HCT116 (cell line): ENCODE measurements at regions not wholly inside any gene's neighbourhood (a gene's known extent, or its start where the extent isn't known, plus 50 kb on each side); places are given as distances from the start of the nearest gene placed in this dataset.

Experiments
- ATAC-seq: fragments of 200-7000 bp; cut with Tn5 transposase; 2 replicates; pipeline ENCODE4 v1.9.1; 2020; ENCODE audit warnings: mild to moderate bottlenecking, moderate library complexity
- BruUV-seq: library from RNA; stranded (reverse); fragments of 400-500 nt; replicated peaks from 2 replicates; lab custom pipeline; 2021; lab: Mats Ljungman, UMichigan
- CTCF ChIA-PET: fragments of 300-600 bp; sonication (Branson Sonifier 250); formaldehyde crosslinking; loops from one replicate; lab custom pipeline; 2021; ENCODE audit warnings: antibody characterized with exemption; lab: Charles Lee
- POLR2A ChIA-PET: fragments of 300-600, 350-600 bp; sonication (Branson Sonifier 250); formaldehyde crosslinking; loops from one replicate; lab custom pipeline; 2021; ENCODE audit warnings: antibody characterized with exemption; lab: Charles Lee
- RAD21 ChIA-PET, 2 experiments: fragments of 300-600 bp; sonication (Branson Sonifier 250); formaldehyde crosslinking; loops; one replicate each; lab custom pipeline; 2023; ENCODE audit warnings: low total read pairs in 2 of 2; ENCODE audit not compliant: uncharacterized antibody in 2 of 2, unreplicated experiment in 2 of 2, low non-redundant PET in 1 of 2; lab: Charles Lee
- DNase-seq: peaks from one replicate; pipeline ENCODE4 v3.0.0-alpha.2; 2010; ENCODE audit warnings: low read depth, low spot score
- H2AFZ ChIP-seq: fragments of 200-600 bp; shearing (Covaris generic), sonication (generic); 2 replicates; pipeline ENCODE4 v1.6.1; 2017; ENCODE audit warnings: low read depth, mixed run types, mixed read lengths, antibody characterized with exemption, low read length; ENCODE audit not compliant: poor library complexity, severe bottlenecking
- H3K27ac ChIP-seq: 2 replicates; pipeline ENCODE4 v1.5.1; 2012; ENCODE audit warnings: low read depth, low read length
- H3K27me3 ChIP-seq: fragments of 200-600 bp; sonication (generic); 2 replicates; pipeline ENCODE4 v1.6.1; 2016; ENCODE audit warnings: mixed run types, low read length, mixed read lengths; ENCODE audit not compliant: insufficient read depth
- H3K36me3 ChIP-seq, 2 experiments: fragments of 200-500 bp in 1 of 2; fragments of 200-600 bp in 1 of 2; sonication (Bioruptor generic) in 1 of 2; sonication (generic) in 1 of 2; 2 replicates each; pipeline versions ENCODE4 v1.5.1 to v1.6.1; 2014 to 2016; ENCODE audit warnings: low read length in 2 of 2, inconsistent platforms in 1 of 2, mixed read lengths in 1 of 2, mixed run types in 1 of 2; ENCODE audit not compliant: insufficient read depth in 2 of 2, control insufficient read depth in 1 of 2
- H3K4me1 ChIP-seq, 2 experiments: fragments of 200-600 bp in 1 of 2; sonication (generic) in 1 of 2; 2 replicates each; pipeline versions ENCODE4 v1.5.1 to v1.6.1; 2012 to 2017; ENCODE audit warnings: low read length in 2 of 2, inconsistent platforms in 1 of 2, mild to moderate bottlenecking in 1 of 2, mixed read lengths in 1 of 2, mixed run types in 1 of 2, moderate library complexity in 1 of 2; ENCODE audit not compliant: insufficient read depth in 2 of 2, control insufficient read depth in 1 of 2
- H3K4me2 ChIP-seq: fragments of 200-600 bp; sonication (generic); 2 replicates; pipeline ENCODE4 v1.6.1; 2017; ENCODE audit warnings: mixed run types, low read length, mixed read lengths
- H3K4me3 ChIP-seq, 2 experiments: fragments of 200-600 bp in 1 of 2; sonication (generic) in 1 of 2; replicated peaks in 1 of 2; 2 replicates each; pipeline ENCODE4 v1.5.1; 2011 to 2016; ENCODE audit warnings: low read length in 2 of 2, control low read depth in 1 of 2, low read depth in 1 of 2, mild to moderate bottlenecking in 1 of 2, mixed read lengths in 1 of 2, mixed run types in 1 of 2
- H3K79me2 ChIP-seq: fragments of 200-600 bp; sonication (generic); 2 replicates; pipeline ENCODE4 v1.6.1; 2017; ENCODE audit warnings: mild to moderate bottlenecking, mixed run types, low read length, moderate library complexity, mixed read lengths; ENCODE audit not compliant: insufficient read depth
- H3K9ac ChIP-seq: fragments of 200-600 bp; sonication (generic); 2 replicates; pipeline ENCODE4 v1.6.1; 2016; ENCODE audit warnings: low read length, mixed read lengths
- H3K9me2 ChIP-seq: fragments of 200-600 bp; sonication (generic), shearing (Covaris generic); 2 replicates; pipeline ENCODE4 v1.6.1; 2017; ENCODE audit warnings: mixed run types, mild to moderate bottlenecking, moderate library complexity; ENCODE audit not compliant: insufficient read depth
- H3K9me3 ChIP-seq, 2 experiments: fragments of 200-500 bp in 1 of 2; fragments of 200-600 bp in 1 of 2; sonication (Bioruptor generic) in 1 of 2; sonication (generic) in 1 of 2; 2 replicates each; pipeline ENCODE4 v1.6.1; 2014 to 2017; ENCODE audit warnings: low read length in 2 of 2, mixed read lengths in 2 of 2, inconsistent platforms in 1 of 2, low read depth in 1 of 2, mild to moderate bottlenecking in 1 of 2, mixed run types in 1 of 2, moderate library complexity in 1 of 2; ENCODE audit not compliant: control insufficient read depth in 1 of 2, insufficient read depth in 1 of 2
- H4K20me1 ChIP-seq: fragments of 200-600 bp; sonication (generic), shearing (Covaris generic); 2 replicates; pipeline ENCODE4 v1.6.1; 2017; ENCODE audit warnings: mixed run types, mild to moderate bottlenecking, moderate library complexity; ENCODE audit not compliant: insufficient read depth
- CBX3 ChIP-seq: IDR thresholded peaks from 2 replicates; pipeline ENCODE4 v1.6.1; 2012; ENCODE audit warnings: low read depth
- CEBPB ChIP-seq: IDR thresholded peaks from 2 replicates; pipeline ENCODE4 v1.6.1; 2012; ENCODE audit warnings: low read depth
- CTCF ChIP-seq, 3 experiments: fragments of 200-600 bp in 1 of 3; sonication (generic) in 1 of 3; IDR thresholded peaks in 2 of 3; conservative IDR thresholded peaks in 1 of 3; 2 replicates each; pipeline ENCODE4 v1.5.1; 2012 to 2017; ENCODE audit warnings: low read depth in 2 of 3, low read length in 2 of 3, antibody characterized with exemption in 1 of 3, borderline replicate concordance in 1 of 3, control low read depth in 1 of 3, mild to moderate bottlenecking in 1 of 3, mixed read lengths in 1 of 3, mixed run types in 1 of 3, moderate library complexity in 1 of 3; ENCODE audit not compliant: insufficient read depth in 1 of 3
- EGR1 ChIP-seq: IDR thresholded peaks from 2 replicates; pipeline ENCODE4 v1.6.1; 2012; ENCODE audit warnings: low read depth
- EZH2 ChIP-seq: fragments of 200-600 bp; sonication (generic); IDR thresholded peaks from 2 replicates; pipeline ENCODE4 v1.6.1; 2017; ENCODE audit warnings: antibody characterized with exemption, mixed run types
- EZH2phosphoT487 ChIP-seq: fragments of 200-600 bp; IDR thresholded peaks from 2 replicates; pipeline ENCODE4 v1.6.1; 2018; ENCODE audit warnings: antibody characterized with exemption, borderline replicate concordance
- POLR2A ChIP-seq: IDR thresholded peaks from 2 replicates; pipeline ENCODE4 v1.7.0; 2011; ENCODE audit warnings: borderline replicate concordance; ENCODE audit not compliant: insufficient read depth, insufficient read length; ENCODE audit errors: extremely low read depth
- RAD21 ChIP-seq: IDR thresholded peaks from 2 replicates; pipeline ENCODE4 v1.6.1; 2012; ENCODE audit warnings: low read depth, mild to moderate bottlenecking
- SIN3A ChIP-seq: IDR thresholded peaks from 2 replicates; pipeline ENCODE4 v1.6.1; 2012; ENCODE audit warnings: low read depth
- TCF7L2 ChIP-seq: IDR thresholded peaks from 2 replicates; pipeline ENCODE4 v1.7.0; 2011; ENCODE audit warnings: borderline replicate concordance, inconsistent platforms; ENCODE audit not compliant: insufficient read depth, insufficient read length; ENCODE audit errors: extremely low read depth
- YY1 ChIP-seq: IDR thresholded peaks from 2 replicates; pipeline ENCODE4 v1.6.1; 2011; ENCODE audit warnings: low read length, low read depth, moderate library complexity, mild to moderate bottlenecking; ENCODE audit not compliant: insufficient replicate concordance; ENCODE audit errors: extremely low read depth
- ZFX ChIP-seq: fragments of 450-650 bp; IDR thresholded peaks from 2 replicates; pipeline ENCODE4 v1.6.1; 2017
- ZNF274 ChIP-seq: fragments of 200-500 bp; sonication (Bioruptor generic); IDR thresholded peaks from 2 replicates; pipeline ENCODE4 v1.6.1; 2014; ENCODE audit warnings: mild to moderate bottlenecking, low read depth, low read length, inconsistent platforms
- intact Hi-C: fragments of 100-400 bp; cut with micrococcal nuclease; formaldehyde crosslinking; loops from 2 replicates; pipeline ENCODE4 v1.10.0; 2022
- TF ChIP-seq, protein P1 (sequence below): IDR thresholded peaks from 2 replicates; pipeline ENCODE4 v1.6.1; 2011; ENCODE audit warnings: mild to moderate bottlenecking, low read length, moderate library complexity; ENCODE audit not compliant: insufficient replicate concordance; ENCODE audit errors: extremely low read depth
- TF ChIP-seq, protein P2 (sequence below): IDR thresholded peaks from 2 replicates; pipeline ENCODE4 v1.6.1; 2012

DNA sequence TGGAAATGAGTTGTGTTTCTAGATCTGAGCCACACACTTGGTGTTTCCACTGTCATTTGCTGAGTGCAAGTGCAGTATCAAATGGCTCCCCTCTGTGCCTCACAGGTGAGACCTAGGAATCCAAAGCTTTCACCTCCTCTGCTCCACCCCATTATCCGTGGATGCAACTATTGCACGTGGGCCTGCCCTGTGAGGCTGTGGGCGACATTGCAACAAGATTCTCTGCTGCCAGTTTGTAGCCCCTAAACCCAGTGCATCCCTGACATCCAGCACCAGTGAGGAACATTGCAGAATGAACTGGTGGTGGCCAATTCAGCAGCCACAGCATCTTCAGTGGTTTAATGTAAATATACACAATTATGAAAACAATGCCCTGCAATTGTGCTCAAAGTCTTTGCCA is 115.0 kb upstream of the FOXA2 start:
- CTCF ChIA-PET, result interaction anchor here (1.9 kb wide), 1 partner anchor 7 kb away, joined by 7 read pairs; no protein-coding TSS in a partner anchor
- no peak overlapping the region for H3K4me2 ChIP-seq
- peaks cover 10% of the 10 kb centered on the region; the same call in 1 of the 2 replicates for H3K27me3 ChIP-seq
- TF ChIP-seq POLR2A (no peak), EGR1 (no peak), RAD21 (no peak), CTCF (IDR thresholded peaks at IDR 0.05 in 2 of 3, conservative IDR thresholded peaks at IDR 0.05 in 1 of 3; ENCODE audit: borderline replicate concordance in 1 of 3, insufficient read depth in 1 of 3, low read depth in 2 of 3, low read length in 2 of 3) (no peak), YY1 (no peak), SIN3A (no peak), ZNF274 (no peak), CEBPB (no peak), ZFX (no peak), EZH2phosphoT487 (no peak), EZH2 (no peak), CBX3 (no peak), TCF7L2 (no peak)
- TF ChIP-seq, protein P1, sequence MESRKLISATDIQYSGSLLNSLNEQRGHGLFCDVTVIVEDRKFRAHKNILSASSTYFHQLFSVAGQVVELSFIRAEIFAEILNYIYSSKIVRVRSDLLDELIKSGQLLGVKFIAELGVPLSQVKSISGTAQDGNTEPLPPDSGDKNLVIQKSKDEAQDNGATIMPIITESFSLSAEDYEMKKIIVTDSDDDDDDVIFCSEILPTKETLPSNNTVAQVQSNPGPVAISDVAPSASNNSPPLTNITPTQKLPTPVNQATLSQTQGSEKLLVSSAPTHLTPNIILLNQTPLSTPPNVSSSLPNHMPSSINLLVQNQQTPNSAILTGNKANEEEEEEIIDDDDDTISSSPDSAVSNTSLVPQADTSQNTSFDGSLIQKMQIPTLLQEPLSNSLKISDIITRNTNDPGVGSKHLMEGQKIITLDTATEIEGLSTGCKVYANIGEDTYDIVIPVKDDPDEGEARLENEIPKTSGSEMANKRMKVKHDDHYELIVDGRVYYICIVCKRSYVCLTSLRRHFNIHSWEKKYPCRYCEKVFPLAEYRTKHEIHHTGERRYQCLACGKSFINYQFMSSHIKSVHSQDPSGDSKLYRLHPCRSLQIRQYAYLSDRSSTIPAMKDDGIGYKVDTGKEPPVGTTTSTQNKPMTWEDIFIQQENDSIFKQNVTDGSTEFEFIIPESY, result no peak
- TF ChIP-seq, protein P2, sequence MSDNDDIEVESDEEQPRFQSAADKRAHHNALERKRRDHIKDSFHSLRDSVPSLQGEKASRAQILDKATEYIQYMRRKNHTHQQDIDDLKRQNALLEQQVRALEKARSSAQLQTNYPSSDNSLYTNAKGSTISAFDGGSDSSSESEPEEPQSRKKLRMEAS, result no peak
- TF ChIP-seq, all 23 proteins: peak for 0
- Histone ChIP-seq H3K4me1 (no peaks in the 10 kb centered on the region), H3K4me3 (no peak overlapping the region), H3K79me2 (no peaks in the 10 kb centered on the region), H3K9me3 (no peaks in the 10 kb centered on the region), H3K27ac (no peak overlapping the region), H3K36me3 (no peaks in the 10 kb centered on the region), H4K20me1 (no peaks in the 10 kb centered on the region), H3K9ac (no peak overlapping the region), H3K9me2 (no peaks in the 10 kb centered on the region), H2AFZ (no peak overlapping the region)
- intact Hi-C loops, result no loop called here
- no TSS peak for BruUV-seq
- DNase-seq, result no peak
- ATAC-seq, result no peak
- ChIA-PET POLR2A (no interaction called here), RAD21 (no interaction called here)
